ENCODE measurements at regions not wholly inside any gene's neighbourhood (a gene's known extent, or its start where the extent isn't known, plus 50 kb on each side); places are given as distances from the start of the nearest gene placed in this dataset.
A peak's percentile ranks its signal among the peaks of the same experiment; 100 is the strongest.

DNA sequence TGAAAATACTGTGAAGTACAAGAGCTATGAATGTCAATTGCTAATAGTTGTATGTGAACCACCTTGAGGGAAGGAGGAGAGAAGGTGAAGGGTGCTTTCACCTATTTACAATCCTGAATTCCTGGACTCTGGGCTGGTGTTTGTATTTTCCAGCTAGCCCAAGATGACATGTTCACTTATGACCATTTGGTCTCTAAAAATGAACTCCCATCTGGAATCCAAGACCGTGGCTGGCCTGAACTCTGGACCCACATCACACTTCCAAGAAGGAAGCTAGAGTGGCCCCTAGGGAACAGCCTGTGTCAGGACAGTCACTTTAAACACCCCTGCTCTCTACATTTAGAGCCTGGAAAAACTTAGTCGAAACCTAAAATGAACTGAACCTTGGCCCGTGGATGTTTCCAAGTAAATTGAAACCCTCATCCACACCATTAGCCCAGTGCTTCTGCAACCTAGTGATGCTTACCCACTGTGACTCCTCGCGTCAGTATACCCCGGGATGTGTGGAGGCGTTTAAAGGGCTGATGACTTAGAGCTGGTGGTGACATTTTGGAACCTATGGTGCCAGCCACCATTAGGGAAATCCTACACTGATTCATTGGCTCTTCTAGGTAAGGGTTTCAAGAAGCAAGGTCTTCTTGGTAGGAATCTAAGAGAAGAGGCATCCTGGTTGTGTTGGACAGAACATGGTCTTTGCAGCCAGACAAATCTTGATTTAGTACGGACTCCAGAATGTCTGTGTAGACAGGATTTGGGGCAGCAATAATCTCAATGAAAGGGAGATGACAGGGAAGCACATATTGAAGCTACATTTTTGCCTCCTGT, 171.5 kb upstream of the IRF2BP2 start (continued):
- TF ChIP-seq ZNF766 (CRISPR knock-in tag; IDR thresholded peaks at IDR 0.05; ENCODE audit: borderline replicate concordance) (no peak), ISX (CRISPR knock-in tag; conservative IDR thresholded peaks at IDR 0.05) (no peak), ZNF251 (CRISPR knock-in tag; IDR thresholded peaks at IDR 0.05) (no peak), ZIK1 (CRISPR knock-in tag; IDR thresholded peaks at IDR 0.05; ENCODE audit: borderline replicate concordance, low read depth) (no peak), FOSL2 (CRISPR knock-in tag; IDR thresholded peaks at IDR 0.05) (0 out of 2 replicates have a peak, but pooled peaks have one; percentile 9), ZMAT5 (CRISPR knock-in tag; IDR thresholded peaks at IDR 0.05; ENCODE audit: borderline replicate concordance, low read depth) (no peak), SNAPC4 (CRISPR knock-in tag; IDR thresholded peaks at IDR 0.05) (no peak), CCAR2 (optimal IDR thresholded peaks at IDR 0.05; ENCODE audit: low read depth, low read length) (no peak), TBX3 (IDR thresholded peaks at IDR 0.05; ENCODE audit: borderline replicate concordance) (peak; percentile 48; the same call in 1 of the 2 replicates), ZNF629 (CRISPR knock-in tag; conservative IDR thresholded peaks at IDR 0.05) (no peak), NPAS2 (CRISPR knock-in tag; IDR thresholded peaks at IDR 0.05; ENCODE audit: borderline replicate concordance) (peak; percentile 29; the same call in 1 of the 2 replicates), ATAD3A (CRISPR knock-in tag; IDR thresholded peaks at IDR 0.05) (no peak), PRDM15 (CRISPR knock-in tag; IDR thresholded peaks at IDR 0.05) (no peak), ETS1 (CRISPR knock-in tag; IDR thresholded peaks at IDR 0.05) (no peak)
- TF ChIP-seq, protein P1, sequence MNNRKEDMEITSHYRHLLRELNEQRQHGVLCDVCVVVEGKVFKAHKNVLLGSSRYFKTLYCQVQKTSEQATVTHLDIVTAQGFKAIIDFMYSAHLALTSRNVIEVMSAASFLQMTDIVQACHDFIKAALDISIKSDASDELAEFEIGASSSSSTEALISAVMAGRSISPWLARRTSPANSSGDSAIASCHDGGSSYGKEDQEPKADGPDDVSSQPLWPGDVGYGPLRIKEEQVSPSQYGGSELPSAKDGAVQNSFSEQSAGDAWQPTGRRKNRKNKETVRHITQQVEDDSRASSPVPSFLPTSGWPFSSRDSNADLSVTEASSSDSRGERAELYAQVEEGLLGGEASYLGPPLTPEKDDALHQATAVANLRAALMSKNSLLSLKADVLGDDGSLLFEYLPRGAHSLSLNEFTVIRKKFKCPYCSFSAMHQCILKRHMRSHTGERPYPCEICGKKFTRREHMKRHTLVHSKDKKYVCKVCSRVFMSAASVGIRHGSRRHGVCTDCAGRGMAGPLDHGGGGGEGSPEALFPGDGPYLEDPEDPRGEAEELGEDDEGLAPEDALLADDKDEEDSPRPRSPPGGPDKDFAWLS (CRISPR knock-in tag; IDR thresholded peaks at IDR 0.05; ENCODE audit: borderline replicate concordance): no peak
